AG09309 (cell line): ENCODE measurements at regions not wholly inside any gene's neighbourhood (a gene's known extent, or its start where the extent isn't known, plus 50 kb on each side); places are given as distances from the start of the nearest gene placed in this dataset.

Experiments used
- DNase-seq: peaks from one replicate; pipeline ENCODE4 v3.0.0-alpha.2; 2010; ENCODE audit warnings: low read depth
- H3K4me3 ChIP-seq: 2 replicates; pipeline ENCODE4 v1.5.1; 2011; ENCODE audit warnings: mild to moderate bottlenecking, low read depth, low read length, moderate library complexity; ENCODE audit not compliant: control insufficient read depth
- TF ChIP-seq, protein P1 (sequence below): IDR thresholded peaks from 2 replicates; pipeline ENCODE4 v1.5.1; 2011; ENCODE audit warnings: mild to moderate bottlenecking, low read depth, low read length, inconsistent platforms; ENCODE audit not compliant: insufficient read depth, control insufficient read depth; ENCODE audit errors: missing control alignments

DNA sequence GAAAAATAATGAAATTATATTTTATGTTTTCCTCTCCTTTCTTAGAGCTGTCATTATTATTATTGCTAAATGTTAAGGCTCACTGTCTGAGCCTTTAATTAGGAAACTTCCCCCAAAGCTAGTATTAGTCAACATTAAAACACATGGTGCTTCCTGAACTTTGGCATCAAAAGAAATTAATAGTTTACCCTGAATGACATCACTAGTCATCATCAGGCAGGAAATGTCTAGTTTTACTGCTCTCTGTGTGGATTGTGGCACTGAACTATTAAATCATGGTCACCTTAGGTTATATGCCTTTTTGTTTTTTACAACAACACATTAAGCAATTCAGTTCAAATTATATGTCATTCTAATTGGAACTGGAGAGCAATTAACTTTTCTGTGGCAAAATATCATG, 595.5 kb downstream of the SLITRK1 start:
- no peak overlapping the region for H3K4me3 ChIP-seq
- TF ChIP-seq, protein P1, sequence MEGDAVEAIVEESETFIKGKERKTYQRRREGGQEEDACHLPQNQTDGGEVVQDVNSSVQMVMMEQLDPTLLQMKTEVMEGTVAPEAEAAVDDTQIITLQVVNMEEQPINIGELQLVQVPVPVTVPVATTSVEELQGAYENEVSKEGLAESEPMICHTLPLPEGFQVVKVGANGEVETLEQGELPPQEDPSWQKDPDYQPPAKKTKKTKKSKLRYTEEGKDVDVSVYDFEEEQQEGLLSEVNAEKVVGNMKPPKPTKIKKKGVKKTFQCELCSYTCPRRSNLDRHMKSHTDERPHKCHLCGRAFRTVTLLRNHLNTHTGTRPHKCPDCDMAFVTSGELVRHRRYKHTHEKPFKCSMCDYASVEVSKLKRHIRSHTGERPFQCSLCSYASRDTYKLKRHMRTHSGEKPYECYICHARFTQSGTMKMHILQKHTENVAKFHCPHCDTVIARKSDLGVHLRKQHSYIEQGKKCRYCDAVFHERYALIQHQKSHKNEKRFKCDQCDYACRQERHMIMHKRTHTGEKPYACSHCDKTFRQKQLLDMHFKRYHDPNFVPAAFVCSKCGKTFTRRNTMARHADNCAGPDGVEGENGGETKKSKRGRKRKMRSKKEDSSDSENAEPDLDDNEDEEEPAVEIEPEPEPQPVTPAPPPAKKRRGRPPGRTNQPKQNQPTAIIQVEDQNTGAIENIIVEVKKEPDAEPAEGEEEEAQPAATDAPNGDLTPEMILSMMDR = no peak
- no peak for DNase-seq

DNA sequence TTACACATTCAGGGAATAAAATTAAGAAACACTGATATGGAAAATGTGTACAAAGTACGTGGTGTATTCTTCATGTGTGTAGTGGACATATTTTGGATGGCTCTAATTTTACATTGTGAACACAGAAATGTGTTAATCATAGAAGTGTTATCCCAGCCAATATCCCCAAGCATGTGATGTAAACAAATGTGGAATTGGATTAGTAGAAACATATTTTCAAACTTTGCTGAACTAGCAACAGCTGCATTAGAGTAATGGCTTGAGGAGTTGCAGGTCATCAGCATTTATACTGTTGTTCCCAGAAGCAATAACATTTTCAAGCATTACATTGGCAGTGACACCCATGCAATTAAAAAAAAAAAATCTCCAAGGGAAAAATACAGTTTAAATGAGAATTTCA, 600.6 kb downstream of the SLITRK1 start:
- TF ChIP-seq, protein P1 = no peak
- no peak for DNase-seq
- no peak overlapping the region for H3K4me3 ChIP-seq

DNA sequence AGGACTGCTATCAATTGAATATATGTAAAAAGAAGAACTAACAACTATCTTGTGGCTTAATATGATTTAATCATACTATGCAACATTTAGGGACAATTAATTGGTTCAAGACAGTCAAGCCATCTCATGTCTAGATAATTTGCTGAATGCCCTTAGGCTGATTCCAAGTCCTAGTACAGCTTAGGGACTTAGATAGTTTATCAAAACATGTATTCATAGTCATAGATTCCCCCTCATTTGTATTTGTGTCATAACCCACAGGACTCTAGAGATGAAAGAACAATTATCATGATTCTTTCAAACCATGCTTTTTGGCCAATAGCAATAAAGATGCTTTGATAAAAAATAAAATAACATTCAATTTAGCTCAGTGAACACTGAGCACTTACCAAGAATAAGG, 607.6 kb downstream of the SLITRK1 start:
- no peak for DNase-seq
- TF ChIP-seq, protein P1 = no peak
- no peak overlapping the region for H3K4me3 ChIP-seq

DNA sequence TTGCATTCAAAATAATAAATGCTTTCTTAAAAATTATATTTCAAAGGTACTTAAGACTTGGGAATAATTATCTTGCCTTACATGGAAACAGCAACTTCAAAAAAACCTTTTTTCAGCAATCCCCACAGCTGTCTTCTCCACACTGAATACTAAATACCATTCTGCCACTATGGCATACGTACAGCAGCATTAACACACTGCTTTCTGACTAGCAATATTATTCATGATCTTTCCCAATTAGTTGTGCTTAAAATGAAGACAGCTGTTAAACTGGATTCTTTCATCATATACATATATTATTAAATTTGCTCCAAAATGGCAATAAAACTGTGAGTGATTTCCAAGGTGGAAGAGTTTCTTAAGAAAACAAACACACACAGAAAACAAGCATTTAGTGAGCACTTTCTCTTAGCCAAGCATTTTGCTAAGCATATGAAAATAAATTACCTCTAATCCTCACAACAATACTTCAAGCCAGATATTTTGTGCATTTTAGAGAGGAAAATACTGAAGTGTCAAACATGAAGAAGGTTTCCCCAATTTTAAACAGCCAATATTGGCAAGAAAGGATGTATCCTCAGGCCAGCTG, 609.5 kb downstream of the SLITRK1 start:
- TF ChIP-seq, protein P1 = no peak
- DNase-seq = no peak
- H3K4me3 ChIP-seq = no peak overlapping the region

DNA sequence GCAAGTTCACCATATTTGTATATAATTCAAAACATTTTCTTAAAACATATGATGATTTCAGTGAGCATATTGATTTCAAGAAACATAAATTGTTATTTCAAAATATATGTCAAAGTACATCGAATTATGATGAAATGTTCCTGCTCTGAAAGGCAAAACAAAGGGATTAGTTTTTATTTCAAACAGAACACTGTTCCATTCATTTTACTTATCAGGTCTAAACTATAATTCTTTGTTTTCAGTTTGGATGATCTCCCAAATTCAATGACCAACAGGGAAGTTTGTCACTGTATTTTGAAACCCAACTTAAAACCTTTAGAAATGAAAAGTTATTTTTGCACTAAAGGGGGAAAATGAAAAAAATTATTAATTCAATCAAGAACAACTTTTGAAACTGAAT, 610.2 kb downstream of the SLITRK1 start:
- TF ChIP-seq, protein P1 = no peak
- no peak overlapping the region for H3K4me3 ChIP-seq
- DNase-seq = no peak

DNA sequence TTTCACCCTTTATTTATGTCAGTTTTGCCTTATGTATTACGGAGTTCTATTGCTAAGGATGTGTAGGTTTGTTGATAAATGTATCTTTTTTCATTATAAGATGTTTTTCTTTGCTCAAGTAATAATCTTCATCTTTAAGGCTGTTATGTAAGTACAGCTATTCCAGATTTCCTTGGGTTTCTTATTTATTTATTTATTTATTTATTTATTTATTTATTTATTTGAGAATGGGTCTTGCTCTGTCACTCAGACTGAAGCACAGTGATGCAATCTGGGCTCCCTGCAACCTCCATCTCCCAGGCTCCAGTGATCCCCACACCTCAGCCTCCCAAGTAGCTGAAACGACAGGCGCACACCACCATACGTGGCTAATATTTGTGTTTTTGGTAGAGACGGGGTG, 617.0 kb downstream of the SLITRK1 start:
- TF ChIP-seq, protein P1 = no peak
- DNase-seq = no peak

DNA sequence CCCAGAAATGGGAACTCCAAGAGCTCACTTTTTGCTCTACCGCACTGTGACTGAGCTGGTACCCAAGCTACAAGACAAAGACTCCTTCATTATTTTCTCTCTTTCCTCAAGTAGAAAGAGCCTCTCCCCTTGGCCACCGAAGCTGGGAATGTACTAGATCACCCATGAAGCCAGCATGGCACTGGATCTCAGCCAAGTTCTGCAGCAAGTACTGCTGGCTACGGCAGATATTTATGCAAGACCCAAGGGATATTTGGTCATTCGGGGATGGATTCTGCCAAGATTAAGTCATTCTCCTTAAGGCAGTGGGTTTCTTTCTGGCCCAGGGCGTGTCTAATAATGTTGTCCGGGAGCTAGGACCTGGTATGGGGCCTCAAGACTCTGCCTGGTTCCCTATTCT, 633.5 kb downstream of the SLITRK1 start:
- no peak for DNase-seq
- no peak overlapping the region for H3K4me3 ChIP-seq
- TF ChIP-seq, protein P1 = no peak

More for the DNA sequence above, 617.0 kb downstream of the SLITRK1 start:
- H3K4me3 ChIP-seq = no peak overlapping the region
